SK-N-MC (cell line): ENCODE measurements at regions not wholly inside any gene's neighbourhood (a gene's known extent, or its start where the extent isn't known, plus 50 kb on each side); places are given as distances from the start of the nearest gene placed in this dataset.

Source experiments
- DNase-seq: peaks from one replicate; pipeline ENCODE4 v3.0.0-alpha.2; 2011; ENCODE audit warnings: low read depth, low spot score
- H3K27ac ChIP-seq: fragments of 200-600 bp; sonication (generic); 2 replicates; pipeline ENCODE4 v1.5.1; 2016; ENCODE audit warnings: mixed run types
- H3K36me3 ChIP-seq: fragments of 200-600 bp; sonication (generic); 2 replicates; pipeline ENCODE4 v1.6.1; 2017; ENCODE audit warnings: antibody characterized with exemption, low read length, mixed read lengths; ENCODE audit not compliant: insufficient read depth
- H3K4me3 ChIP-seq: fragments of 200-600 bp; sonication (generic); 2 replicates; pipeline ENCODE4 v1.5.1; 2016
- H3K9ac ChIP-seq: fragments of 200-600 bp; sonication (generic); 2 replicates; pipeline ENCODE4 v1.8.0; 2017; ENCODE audit warnings: mixed run types, mixed read lengths; ENCODE audit not compliant: insufficient read length
- H3K9me3 ChIP-seq: fragments of 200-600 bp; sonication (generic); 2 replicates; pipeline ENCODE4 v1.6.1; 2017; ENCODE audit warnings: low read depth, mild to moderate bottlenecking, antibody characterized with exemption, low read length, moderate library complexity, mixed read lengths
- EZH2 ChIP-seq: fragments of 200-600 bp; sonication (generic); IDR thresholded peaks from one replicate; pipeline ENCODE4 v1.6.1; 2017; ENCODE audit warnings: antibody characterized with exemption
- FOXP2 ChIP-seq: optimal IDR thresholded peaks from 2 replicates; pipeline ENCODE3; 2011; ENCODE audit warnings: mild to moderate bottlenecking, moderate library complexity; ENCODE audit not compliant: insufficient read depth; ENCODE audit errors: extremely low read length, control extremely low read depth
- POLR2AphosphoS5 ChIP-seq: IDR thresholded peaks from 2 replicates; pipeline ENCODE4 v1.6.1; 2012; ENCODE audit warnings: mild to moderate bottlenecking, low read depth, low read length, borderline replicate concordance

DNA sequence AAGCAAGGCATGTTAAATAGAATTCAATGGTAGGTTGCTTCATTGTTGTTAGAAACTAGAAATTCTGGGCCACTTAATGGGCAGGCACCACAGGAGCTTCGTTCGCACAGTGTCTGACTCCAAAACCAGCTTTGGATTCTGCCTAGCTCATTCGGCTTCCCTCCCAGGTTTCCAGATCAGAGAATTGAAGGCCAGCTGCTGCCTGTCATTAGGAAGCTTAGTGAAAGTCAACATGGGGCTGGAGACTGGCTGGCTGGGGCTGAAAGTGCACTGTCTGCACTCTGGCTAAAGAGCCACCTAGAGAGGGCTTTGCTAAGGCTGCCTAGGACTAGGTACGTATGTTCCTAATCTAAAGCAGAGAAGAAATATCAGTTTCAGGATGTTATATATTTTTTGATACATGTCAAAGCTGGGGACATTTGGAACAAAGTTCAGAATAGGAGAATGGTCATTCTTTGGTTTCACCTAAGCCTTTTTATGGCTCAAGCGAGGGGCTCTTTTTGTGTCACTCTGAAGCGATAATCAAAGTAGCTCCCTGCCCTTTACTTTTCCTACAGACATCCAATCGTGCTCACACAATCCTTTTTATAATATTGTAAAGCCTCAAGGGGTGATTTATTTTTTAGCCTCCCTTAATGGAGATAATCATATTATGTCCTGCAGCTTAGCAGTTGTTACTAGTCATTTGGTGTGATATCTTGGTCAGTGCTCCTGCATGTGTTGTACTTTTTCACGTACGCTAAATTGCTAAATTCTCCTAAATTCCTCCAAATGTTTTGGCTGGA, 238.5 kb upstream of the NAV3 start:
- no peaks in the 10 kb centered on the region for H3K9me3 ChIP-seq
- no peak overlapping the region for H3K27ac ChIP-seq
- H3K36me3 ChIP-seq, result no peaks in the 10 kb centered on the region
- DNase-seq, result no peak
- TF ChIP-seq POLR2AphosphoS5 (no peak), EZH2 (no peak), FOXP2 (no peak)
- no peak overlapping the region for H3K9ac ChIP-seq
- no peak overlapping the region for H3K4me3 ChIP-seq

DNA sequence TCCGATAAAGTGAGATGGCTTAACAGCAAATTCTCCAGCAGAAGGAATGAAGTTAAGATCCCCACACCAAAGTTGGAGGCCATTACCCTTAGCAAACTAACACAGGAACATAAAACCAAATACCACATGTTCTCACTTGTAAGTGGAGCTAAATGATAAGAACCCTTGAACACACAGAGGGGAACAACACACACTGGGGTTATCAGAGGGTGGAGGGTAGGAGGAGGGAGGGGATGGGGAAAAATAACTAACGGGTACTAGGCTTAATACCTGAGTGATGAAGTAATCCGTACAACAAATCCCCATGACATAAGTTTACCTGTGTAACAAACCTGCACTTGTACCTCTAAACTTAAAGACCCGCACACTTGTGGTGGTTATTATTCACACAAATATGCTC, 240.4 kb upstream of the NAV3 start:
- Histone ChIP-seq H3K4me3 (no peak overlapping the region), H3K9me3 (no peaks in the 10 kb centered on the region), H3K36me3 (no peaks in the 10 kb centered on the region), H3K27ac (no peak overlapping the region), H3K9ac (no peak overlapping the region)
- DNase-seq, result no peak
- TF ChIP-seq EZH2, result no peak
- no peak for TF ChIP-seq POLR2AphosphoS5
- TF ChIP-seq FOXP2, result no peak

DNA sequence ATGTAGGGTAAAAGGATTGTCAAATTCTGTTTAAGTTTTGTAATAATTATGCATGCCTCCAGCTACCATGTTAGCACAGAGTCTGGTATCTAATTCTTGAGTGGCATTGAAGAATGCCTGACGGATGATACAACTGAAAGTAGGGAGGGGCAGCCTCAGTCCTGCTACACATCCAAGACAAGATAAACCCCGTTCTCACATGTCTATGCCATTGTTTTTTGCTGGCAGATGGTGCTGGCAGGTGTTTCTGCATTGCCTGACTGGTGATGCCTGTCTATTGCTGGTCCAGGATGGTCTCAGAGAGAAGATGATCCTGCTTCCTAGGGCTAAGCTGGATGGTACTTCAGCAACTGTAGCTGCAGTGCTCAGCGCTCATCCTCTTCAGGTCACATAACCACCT, 245.8 kb upstream of the NAV3 start:
- Histone ChIP-seq H3K27ac (no peak overlapping the region), H3K9me3 (no peaks in the 10 kb centered on the region), H3K36me3 (no peaks in the 10 kb centered on the region), H3K4me3 (no peak overlapping the region), H3K9ac (no peak overlapping the region)
- TF ChIP-seq POLR2AphosphoS5 (no peak), FOXP2 (no peak), EZH2 (no peak)
- DNase-seq, result no peak

DNA sequence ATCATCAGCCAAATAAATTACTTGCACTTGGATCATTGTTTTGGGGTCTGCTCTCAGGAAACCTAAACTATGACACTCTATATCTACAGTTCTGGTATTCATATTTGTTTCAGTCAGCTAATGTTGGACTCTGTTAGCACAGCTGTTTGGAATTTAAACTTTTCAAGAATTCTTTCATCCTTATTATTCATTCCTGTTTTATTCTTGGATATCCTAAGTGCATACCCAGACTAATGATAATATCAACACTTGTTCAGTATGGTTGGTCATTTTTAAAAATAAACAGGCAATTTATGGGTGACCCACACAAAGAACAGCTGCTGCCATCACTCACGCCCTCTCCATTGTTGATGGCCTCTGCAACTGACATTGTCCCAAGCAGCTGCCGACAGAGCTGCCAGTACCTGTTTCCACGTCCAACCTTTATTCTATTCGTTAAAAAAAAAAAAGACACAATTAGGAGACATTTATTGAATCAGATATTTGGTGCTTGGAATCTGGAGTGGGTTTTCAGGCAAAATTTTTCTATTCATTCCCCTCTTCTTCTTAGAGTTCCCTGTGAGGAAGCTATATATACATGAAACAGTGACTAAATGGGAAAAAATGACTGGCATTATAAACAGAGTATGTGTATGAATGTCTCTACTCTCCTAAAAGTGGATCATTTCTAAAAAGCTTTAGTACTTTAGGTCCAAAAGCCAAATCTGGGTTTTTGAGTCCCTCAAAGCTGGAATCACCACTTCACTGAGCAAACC, 252.1 kb upstream of the NAV3 start:
- TF ChIP-seq FOXP2, result no peak
- TF ChIP-seq POLR2AphosphoS5, result no peak
- TF ChIP-seq EZH2, result no peak
- DNase-seq, result no peak
- no peaks in the 10 kb centered on the region for H3K36me3 ChIP-seq
- no peak overlapping the region for H3K4me3 ChIP-seq
- H3K9me3 ChIP-seq, result no peaks in the 10 kb centered on the region
- no peak overlapping the region for H3K27ac ChIP-seq
- H3K9ac ChIP-seq, result no peak overlapping the region

DNA sequence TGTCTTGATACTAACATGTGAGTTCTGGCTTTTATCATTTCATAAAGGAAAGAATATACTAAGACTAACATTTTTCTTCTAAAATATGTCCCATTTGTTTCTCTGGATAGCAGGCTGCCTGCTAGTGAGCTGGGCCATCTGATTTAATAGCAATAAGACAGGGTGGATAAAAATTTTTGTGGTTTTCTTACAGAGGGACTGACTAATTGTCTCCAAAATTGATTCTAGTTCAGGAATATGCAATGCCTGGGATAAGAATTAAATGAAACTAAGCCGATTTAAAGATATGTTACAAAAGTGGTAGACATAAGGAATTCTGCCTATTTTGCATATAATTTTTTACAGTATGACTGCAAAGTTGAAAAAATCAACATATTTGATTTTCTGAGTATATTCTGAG, 252.9 kb upstream of the NAV3 start:
- Histone ChIP-seq H3K9ac (no peak overlapping the region), H3K36me3 (no peaks in the 10 kb centered on the region), H3K4me3 (no peak overlapping the region), H3K27ac (no peak overlapping the region), H3K9me3 (no peaks in the 10 kb centered on the region)
- no peak for DNase-seq
- TF ChIP-seq EZH2 (no peak), POLR2AphosphoS5 (no peak), FOXP2 (no peak)

DNA sequence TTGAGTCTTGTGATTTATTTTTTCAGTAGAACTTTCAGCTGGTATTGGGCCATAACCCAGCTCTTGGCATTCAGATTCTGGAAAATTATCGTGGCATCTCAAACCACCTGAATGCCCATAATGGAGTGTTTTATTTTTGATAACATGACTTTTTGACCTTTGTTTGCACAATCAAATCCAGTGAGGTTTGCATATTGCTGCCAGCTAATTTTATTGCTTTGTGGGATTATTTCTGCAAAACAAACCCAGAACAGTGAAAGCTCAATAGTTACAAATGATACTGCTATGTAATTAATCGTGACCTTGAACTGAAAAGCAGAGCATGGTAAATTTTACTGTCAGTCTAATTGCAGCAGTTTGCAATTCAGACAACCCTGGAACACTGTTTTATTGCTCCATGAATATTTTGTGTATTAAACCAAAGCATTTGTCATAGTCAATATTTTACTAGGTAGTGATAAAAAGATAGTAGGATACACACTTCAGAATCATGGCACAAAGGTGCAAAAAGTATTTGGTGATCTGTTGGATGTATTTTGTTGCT, 255.2 kb upstream of the NAV3 start:
- Histone ChIP-seq H3K9me3 (no peaks in the 10 kb centered on the region), H3K36me3 (no peaks in the 10 kb centered on the region), H3K27ac (no peak overlapping the region), H3K4me3 (no peak overlapping the region), H3K9ac (no peak overlapping the region)
- TF ChIP-seq EZH2, result no peak
- TF ChIP-seq FOXP2, result no peak
- no peak; the same call in 1 of the 2 replicates for TF ChIP-seq POLR2AphosphoS5
- DNase-seq, result no peak

DNA sequence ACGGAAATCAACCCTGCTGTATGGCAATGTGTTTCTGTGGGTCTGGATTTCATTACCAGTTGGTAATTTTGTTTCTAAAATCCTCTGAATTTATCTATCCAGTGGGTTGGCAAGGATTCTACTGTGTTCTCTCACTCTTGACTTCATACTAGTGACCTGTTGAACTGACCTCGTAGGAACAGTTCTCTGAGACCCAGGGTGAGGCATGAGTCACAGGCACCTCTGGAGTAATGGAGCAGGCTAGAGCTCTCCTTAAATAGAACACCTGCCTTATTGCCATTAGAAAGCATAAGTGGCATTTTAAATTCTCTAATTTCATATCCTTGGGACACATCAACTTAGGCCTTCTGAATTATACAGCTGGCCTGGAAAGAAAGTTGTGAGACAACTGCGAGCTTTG, 258.3 kb upstream of the NAV3 start:
- H3K27ac ChIP-seq, result no peak overlapping the region
- H3K9ac ChIP-seq, result no peak overlapping the region
- no peak overlapping the region for H3K4me3 ChIP-seq
- TF ChIP-seq POLR2AphosphoS5 (no peak), EZH2 (no peak), FOXP2 (no peak)
- no peaks in the 10 kb centered on the region for H3K9me3 ChIP-seq
- no peaks in the 10 kb centered on the region for H3K36me3 ChIP-seq
- DNase-seq, result no peak

DNA sequence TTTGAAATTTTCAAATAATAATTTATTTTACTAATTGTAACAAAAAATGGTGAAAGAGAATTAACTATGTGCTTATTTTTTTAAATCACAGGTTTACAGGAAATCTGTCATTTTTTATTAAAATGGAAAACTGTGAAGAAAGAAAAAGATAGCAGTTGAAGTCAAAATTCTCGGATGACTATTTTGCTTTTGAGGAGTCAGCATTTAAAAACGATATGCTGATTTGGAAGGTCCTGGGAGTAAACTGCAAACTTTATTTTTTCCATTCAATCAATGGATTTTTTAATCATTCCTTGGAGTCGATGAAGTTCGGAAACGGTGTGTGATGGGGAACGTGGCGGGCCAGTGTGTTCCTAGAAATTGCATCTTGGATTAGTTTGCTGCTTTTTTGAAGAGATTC, 258.9 kb upstream of the NAV3 start:
- no peak overlapping the region for H3K9ac ChIP-seq
- DNase-seq, result no peak
- no peaks in the 10 kb centered on the region for H3K9me3 ChIP-seq
- H3K36me3 ChIP-seq, result no peaks in the 10 kb centered on the region
- H3K27ac ChIP-seq, result no peak overlapping the region
- no peak overlapping the region for H3K4me3 ChIP-seq
- TF ChIP-seq POLR2AphosphoS5, result no peak
- TF ChIP-seq FOXP2, result no peak
- TF ChIP-seq EZH2, result no peak
